ENCODE measurements at regions not wholly inside any gene's neighbourhood (a gene's known extent, or its start where the extent isn't known, plus 50 kb on each side); places are given as distances from the start of the nearest gene placed in this dataset.
A peak's percentile ranks its signal among the peaks of the same experiment; 100 is the strongest.
"Not testable (repeated sequence)": the region's sequence is repeated elsewhere in the genome, so short reads cannot be mapped to it uniquely, and the experiment has no call there.

DNA sequence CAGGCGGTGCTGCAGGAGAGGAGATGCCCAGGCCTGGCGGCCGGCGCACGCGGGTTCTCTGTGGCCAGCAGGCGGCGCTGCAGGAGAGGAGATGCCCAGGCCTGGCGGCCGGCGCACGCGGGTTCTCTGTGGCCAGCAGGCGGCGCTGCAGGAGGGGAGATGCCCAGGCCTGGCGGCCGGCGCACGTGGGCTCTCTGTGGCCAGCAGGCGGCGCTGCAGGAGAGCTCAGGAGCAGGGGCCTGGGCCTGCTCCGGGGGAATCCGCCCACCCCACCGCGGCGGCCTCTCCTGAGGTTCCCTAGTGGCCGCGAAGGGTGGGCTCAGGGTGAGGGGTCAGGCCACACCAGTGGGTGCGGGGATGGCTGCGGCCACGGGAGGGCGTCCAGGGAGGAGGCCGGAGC lies 75.9 kb downstream of the OR4F16 start:
- not testable (repeated sequence) for DNase-seq (ENCODE audit: low read depth)

DNA sequence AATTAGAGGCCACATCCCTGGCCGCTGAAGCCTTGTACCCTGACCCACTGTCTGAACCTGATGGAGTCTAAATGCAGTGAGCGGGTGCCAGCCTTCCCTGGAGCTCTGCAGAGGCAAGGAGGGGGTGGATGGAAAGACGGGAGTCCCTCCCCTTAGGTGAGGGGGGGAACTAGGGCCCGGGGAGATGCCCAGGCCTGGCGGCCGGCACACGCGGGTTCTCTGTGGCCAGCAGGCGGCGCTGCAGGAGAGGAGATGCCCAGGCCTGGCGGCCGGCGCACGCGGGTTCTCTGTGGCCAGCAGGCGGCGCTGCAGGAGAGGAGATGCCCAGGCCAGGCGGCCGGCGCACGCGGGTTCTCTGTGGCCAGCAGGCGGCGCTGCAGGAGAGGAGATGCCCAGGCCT lies 77.3 kb downstream of the OR4F16 start:
- DNase-seq (ENCODE audit: low read depth): not testable (repeated sequence)

DNA sequence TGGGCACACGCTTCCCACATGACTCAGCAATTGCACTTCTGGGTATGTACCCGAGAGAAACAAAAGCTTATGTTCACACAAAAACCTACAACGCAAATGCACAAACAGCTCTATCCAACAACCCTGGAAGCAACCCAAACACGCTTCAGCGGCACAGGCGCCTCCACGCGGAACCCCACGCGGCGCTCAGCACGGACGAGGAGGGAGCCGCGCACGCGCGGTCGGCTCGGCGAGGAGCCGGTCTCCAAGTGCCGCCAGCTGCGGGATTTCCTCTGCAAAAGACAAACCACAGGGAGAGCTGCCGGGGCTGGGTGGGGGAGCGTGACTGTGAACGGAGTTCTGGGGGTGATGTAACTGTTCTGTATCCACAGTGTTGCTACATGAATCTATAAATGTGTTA lies 81.2 kb downstream of the OR4F16 start:
- not testable (repeated sequence) for DNase-seq (ENCODE audit: low read depth)

DNA sequence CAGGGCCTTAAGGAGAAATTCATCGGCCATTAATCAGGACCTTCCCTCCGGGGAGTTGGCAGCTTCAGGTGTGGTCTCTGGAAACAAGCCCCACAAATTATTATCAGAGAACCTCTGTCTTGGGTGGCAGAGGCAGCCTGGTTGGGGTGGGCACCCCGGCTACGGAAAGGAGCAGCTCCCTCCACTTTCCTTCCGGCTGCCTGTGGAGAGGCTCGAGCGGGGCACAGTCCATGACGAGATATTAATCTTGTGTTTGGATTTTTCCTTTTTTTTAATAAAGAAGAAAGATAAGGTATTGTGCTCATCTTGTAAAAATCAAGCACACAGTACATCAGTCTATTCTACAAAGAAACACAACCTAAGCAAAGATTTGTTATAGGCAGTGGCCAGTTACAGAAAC lies 98.2 kb downstream of the OR4F16 start:
- DNase-seq (ENCODE audit: low read depth): not testable (repeated sequence)

DNA sequence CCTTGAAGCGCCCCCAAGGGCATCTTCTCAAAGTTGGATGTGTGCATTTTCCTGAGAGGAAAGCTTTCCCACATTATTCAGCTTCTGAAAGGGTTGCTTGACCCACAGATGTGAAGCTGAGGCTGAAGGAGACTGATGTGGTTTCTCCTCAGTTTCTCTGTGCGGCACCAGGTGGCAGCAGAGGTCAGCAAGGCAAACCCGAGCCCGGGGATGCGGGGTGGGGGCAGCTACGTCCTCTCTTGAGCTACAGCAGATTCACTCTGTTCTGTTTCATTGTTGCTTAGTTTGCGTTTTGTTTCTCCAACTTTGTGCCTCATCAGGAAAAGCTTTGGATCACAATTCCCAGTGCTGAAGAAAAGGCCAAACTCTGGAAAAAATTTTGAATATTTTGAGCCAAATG lies 100.5 kb downstream of the OR4F16 start:
- peak; percentile 41 for DNase-seq (ENCODE audit: low read depth)

Measured in stimulated activated CD8-positive, alpha-beta memory T cell treated with anti-CD3 and anti-CD28 coated beads, Interleukin-7, amount 100 ng/mL, for 24 hours (primary cell).